OCI-M1 (cell line): ENCODE measurements at regions not wholly inside any gene's neighbourhood (a gene's known extent, or its start where the extent isn't known, plus 50 kb on each side); places are given as distances from the start of the nearest gene placed in this dataset.
A peak's percentile ranks its signal among the peaks of the same experiment; 100 is the strongest.
"Not testable (repeated sequence)": the region's sequence is repeated elsewhere in the genome, so short reads cannot be mapped to it uniquely, and the experiment has no call there.

Experiments
- DNase-seq: peaks from one replicate; lab custom pipeline; 2025; lab: John Stamatoyannopoulos, UW

DNA sequence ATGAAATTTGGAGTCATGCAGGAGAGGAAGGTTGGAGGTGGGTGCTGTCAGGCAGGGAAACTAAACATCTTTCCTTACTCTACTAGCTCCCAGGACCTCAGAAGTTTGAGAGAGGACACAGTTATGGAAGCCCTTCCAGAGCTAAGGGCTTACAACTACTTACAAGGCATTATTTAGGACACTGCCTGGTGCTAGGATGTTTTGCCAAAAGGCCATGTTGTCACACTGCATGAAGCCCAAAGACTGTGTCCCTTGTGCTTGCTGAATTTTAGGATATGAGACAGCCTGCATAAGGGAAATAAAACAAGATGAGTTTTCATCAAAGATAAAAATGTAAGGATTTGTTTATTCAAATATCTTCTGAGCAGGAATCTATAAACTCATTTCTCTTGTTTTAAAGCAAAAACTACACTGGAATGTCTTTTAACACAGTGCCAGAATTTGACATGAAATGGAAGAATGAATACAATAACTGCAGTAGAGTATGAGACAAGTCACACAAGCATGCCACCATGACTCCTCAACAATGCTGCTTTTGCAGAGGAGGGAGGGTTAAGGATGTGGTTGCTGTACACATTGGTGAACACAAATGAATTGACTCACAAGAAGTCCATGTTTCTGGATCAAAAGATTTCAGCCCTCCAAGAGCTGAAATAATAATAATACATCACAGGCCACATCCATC is 258.4 kb downstream of the SPRY2 start:
- DNase-seq = no peak

DNA sequence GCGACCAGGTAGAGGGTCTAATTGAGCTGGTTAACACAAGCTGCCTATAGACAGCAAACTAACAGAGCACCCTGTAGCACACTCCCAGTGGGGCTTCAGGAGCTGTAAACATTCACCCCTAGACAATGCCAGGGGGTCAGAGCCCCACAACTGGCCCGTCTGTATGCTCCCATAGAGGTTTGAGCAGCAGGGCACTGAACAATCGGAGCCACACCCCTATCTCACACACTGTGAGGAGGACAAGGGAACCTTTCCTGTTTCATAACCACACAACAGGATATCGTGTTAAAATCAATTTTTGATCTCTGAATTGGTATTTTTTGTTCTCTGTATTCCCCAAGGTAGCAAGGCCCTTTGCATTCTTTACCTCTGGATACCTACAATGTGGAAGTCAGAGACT is 266.1 kb downstream of the SPRY2 start:
- DNase-seq = no peak

DNA sequence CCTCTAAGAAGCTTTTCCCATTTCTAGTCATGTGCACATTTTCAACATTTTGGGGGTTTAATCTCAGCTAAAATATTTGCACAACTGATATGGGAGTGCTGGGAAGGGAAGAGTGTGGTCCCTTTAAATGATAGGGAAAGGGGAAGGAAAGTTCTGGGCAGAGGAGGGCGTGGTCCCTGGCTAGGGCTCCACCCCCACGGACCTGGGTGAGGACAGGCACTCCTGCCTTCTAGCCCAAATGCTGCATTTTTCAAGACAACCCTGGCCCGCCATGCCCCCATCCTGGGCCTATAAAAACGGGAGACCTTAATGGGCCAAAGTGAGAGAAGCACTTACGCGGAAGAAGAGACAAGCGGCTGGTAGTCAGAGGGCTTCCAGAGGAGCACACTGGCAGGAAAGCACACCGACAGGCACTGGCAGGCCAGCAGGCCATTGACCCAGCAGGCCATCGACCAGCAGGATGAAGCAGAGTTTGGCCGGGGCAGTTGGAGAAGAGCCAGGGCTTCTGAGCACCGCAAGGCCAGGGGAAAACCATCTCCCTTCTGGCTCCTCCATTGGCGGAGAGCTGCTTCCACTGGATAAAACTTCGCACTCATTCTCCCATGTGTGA is 266.7 kb downstream of the SPRY2 start:
- no peak for DNase-seq

DNA sequence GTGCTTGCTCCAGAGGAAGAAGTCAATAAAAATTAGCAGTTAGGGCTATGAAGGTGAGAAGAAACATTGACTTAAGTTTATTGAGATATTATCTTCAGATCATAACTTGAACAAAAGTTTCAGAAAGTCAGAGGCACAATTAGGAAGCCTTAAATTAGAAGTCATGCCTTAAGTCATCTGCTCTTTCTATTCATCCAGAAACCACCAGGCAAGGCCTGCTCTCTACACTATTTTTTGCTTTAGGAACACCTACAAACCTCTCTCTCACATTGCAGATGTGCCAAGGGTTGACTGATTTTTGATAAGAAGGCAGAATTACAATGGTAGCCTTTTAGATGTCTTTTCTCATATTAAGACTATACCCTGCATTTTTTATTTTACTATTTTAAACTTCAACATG is 268.7 kb downstream of the SPRY2 start:
- DNase-seq = no peak

- no peak for DNase-seq
Observed at GRCh38 chr13:80070024-80070703, 270.8 kb downstream of the SPRY2 start.

DNA sequence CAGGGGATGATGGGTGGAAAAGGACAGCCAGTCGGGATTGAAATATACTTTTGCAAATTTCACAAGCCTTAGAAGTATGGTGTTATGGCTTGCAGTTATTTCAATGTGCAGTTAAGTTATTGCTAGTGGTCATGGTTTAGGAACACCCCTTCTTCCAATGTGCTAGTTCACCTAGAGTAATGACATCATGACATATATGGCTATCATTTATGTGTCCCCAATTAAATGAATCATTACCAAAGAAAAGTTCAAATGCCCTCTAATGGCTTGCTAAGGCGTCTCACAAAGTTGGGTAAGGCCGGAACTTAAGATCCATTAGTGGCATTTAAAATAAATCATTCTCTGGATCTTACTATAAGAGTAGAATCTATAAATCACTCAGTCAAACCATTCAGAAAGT is 271.6 kb downstream of the SPRY2 start:
- DNase-seq = no peak

- no peak for DNase-seq
Observed at GRCh38 chr13:80065996-80066395, 274.9 kb downstream of the SPRY2 start.

GRCh38 chr13:80062416-80062815 is 278.5 kb downstream of the SPRY2 start:
- DNase-seq = not testable (repeated sequence)

GRCh38 chr13:80059789-80060188 is 281.1 kb downstream of the SPRY2 start:
- DNase-seq = no peak

DNA sequence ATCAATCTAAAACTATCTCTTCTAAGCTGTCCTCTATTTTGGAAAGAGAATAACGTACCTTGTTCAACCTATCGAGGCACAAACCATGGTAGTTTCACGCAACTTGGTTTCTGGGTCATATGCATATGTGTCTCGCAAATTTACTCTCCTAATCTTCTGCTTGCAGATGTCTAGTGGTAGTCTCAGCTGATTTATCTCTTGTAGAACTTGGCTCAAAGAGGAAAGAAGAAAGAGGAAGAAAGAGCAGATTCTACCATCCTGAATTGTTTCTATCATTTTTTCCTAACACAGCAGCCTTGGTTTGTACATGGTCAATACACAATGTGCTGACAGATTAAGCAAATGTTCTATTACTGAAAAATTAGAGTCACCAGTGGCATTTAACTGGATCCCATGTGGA is 282.3 kb downstream of the SPRY2 start:
- DNase-seq = peak; percentile 95

DNA sequence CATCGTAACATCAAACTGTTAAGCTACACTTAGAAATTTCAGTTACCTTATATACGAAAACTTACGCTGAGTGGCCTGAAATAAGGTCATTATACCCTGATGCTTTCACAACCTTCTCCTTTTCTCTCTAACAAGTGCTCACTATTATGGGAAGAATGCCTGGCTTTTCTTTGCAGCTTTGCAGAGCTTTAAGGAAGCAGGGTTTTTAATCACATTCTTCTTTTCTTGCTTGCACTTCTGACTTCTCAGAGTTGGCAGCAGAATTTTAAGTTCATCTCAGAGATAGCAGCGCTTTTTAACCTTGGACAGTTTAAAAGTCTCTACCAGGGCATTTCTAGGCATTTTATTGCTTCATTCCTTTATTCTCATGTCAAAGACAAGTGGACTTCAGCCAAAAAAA is 285.1 kb downstream of the SPRY2 start:
- DNase-seq = no peak

- DNase-seq = no peak
Observed at GRCh38 chr13:80054806-80055205, 286.1 kb downstream of the SPRY2 start.

DNA sequence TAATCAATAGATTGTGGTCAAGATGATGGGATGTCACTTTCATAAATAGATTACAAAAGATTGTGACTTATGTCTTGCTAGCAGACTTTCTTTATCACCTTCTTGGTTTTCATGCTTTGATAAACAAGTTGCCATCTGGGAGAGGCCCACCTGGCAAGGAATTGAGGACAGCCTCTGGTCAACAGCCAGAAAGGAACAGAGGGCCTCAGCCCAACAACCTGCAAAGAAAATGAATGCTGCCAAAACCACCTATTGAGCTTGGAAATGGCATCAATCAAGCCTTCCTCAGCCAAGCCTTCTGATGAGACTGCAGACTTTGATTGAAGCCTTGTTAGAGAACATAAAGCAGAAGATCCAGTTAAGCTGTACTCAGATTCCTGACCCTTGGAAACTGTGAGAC is 288.6 kb downstream of the SPRY2 start:
- no peak for DNase-seq

DNA sequence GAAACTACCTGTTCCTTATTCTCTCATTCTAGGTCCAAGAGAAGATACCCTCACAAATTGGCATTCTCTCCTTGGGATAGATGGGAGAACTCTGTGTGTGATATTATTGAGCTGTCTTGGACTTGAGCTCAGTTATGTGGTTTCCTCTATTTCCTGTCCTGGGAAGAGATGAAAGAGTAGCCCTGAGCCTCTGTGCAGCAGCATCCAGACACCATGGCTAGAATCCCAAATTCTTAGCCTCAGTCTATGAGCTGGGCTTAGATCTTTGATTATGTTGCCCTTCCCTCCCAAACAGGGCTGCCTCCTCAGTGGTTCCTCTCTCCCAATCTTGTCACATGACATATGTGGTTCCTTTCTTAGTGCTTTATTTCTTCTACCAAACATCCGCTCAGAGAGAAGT is 290.7 kb downstream of the SPRY2 start:
- DNase-seq = peak; percentile 31

DNA sequence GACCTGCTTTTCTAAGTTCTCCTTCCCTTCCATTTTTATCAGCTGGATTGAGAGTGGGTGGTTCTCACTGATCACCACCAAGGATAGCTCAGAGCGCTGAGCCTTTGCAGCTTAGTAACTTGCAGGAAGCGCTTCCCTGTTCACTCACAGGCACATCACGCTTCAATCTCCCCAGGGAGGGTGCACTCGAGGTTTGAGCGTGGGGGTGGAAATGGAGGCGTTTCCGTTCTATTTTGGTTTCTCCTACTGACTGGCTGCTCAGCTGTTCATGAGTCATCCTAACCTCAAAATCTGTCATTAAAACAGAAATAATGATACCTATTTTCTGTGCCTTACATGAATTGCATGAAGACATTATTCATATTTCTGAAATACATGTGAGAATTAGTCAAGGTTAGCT is 292.1 kb downstream of the SPRY2 start:
- DNase-seq = peak; percentile 96

GRCh38 chr13:80048030-80048429 is 292.9 kb downstream of the SPRY2 start:
- DNase-seq = no peak

- no peak for DNase-seq
Observed at GRCh38 chr13:80047406-80047805, 293.5 kb downstream of the SPRY2 start.

DNA sequence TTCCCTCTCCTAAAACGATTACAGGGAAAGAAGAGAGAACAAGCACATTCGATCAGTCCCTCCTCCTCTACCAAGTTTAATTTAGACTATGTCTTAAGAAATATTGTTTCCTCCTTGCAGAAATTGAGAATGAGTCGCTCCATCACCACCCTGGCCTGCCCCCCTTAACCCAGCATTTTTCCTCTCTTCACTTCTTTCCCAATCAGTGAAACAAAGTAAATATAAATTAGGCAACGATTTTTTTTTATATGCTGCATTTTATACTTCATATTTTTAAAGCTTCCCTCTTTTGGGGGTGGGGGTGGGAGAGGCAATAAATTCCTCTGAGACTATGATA is 300.0 kb downstream of the SPRY2 start:
- DNase-seq = no peak

GRCh38 chr13:80040196-80040980 is 300.5 kb downstream of the SPRY2 start:
- no peak for DNase-seq

GRCh38 chr13:80039000-80039399 is 301.9 kb downstream of the SPRY2 start:
- no peak for DNase-seq

DNA sequence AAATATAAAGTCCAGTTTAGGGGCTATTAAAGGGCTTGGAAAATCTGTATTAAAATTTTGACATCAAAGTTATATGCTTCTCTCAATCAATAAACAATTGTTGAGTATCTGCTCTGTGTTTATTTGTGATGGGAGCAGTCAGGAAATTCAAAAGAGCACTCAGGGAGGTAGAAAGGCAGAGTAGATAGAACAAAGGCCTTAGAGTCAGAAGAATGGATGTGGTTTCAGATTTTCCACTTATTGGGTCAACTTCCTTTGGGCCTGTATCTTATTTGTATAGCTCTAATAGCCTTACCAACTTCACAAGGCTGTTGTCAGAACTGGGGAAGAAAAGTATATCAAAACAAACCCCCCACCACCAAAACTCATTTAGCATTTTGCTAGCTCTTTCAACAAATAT is 302.6 kb downstream of the SPRY2 start:
- no peak for DNase-seq

DNA sequence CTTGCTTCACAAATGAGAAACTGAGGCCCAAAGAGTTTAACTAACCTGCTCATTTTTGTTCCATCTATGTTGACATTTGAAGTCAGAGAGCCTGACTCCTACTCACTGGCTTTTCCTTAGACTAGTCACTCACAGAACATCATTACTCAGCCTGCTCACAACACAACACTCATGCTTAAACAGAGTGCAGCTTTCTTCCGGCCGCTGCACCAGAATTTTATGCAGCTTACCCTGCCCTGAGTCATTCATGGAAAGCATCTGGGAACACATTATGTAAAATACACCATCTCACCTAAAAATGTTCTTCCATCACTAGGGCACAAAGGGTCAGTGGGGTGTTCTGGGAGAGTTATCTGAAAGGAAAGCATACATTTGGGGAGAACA is 303.4 kb downstream of the SPRY2 start:
- DNase-seq = no peak
